CD4-positive, CD25-positive, alpha-beta regulatory T cell (primary cell): ENCODE measurements at regions not wholly inside any gene's neighbourhood (a gene's known extent, or its start where the extent isn't known, plus 50 kb on each side); places are given as distances from the start of the nearest gene placed in this dataset.
A peak's percentile ranks its signal among the peaks of the same experiment; 100 is the strongest.
"Not testable (repeated sequence)": the region's sequence is repeated elsewhere in the genome, so short reads cannot be mapped to it uniquely, and the experiment has no call there.

Experiments used
- ATAC-seq, 2 donors: fragments of 150-1000 bp; cut with Tn5 transposase; one replicate each; pipeline ENCODE4 v1.10.0; 2021; ENCODE audit warnings: low read depth in 2 of 2, moderate number of reproducible peaks in 2 of 2, moderate library complexity in 1 of 2
- DNase-seq, 3 donors: peaks; one replicate each; pipeline versions ENCODE4 v3.0.0 to v3.0.0-alpha.2; 2012 to 2022; ENCODE audit warnings: mixed read lengths in 1 of 3
- H3K27ac ChIP-seq: one replicate; pipeline ENCODE4 v1.7.0; 2013; ENCODE audit warnings: mild to moderate bottlenecking, low read length; ENCODE audit not compliant: insufficient read depth, poor library complexity, severe bottlenecking
- H3K27me3 ChIP-seq: one replicate; pipeline ENCODE4 v1.7.0; 2013; ENCODE audit warnings: low read length; ENCODE audit not compliant: control insufficient read depth, insufficient read depth
- H3K36me3 ChIP-seq: one replicate; pipeline ENCODE4 v1.7.0; 2013; ENCODE audit warnings: mild to moderate bottlenecking, low read length, moderate library complexity; ENCODE audit not compliant: control insufficient read depth, insufficient read depth
- H3K4me1 ChIP-seq: 2 replicates; pipeline ENCODE4 v1.7.0; 2013; ENCODE audit warnings: mild to moderate bottlenecking, low read length; ENCODE audit not compliant: insufficient read depth, control insufficient read depth, poor library complexity, severe bottlenecking
- H3K4me3 ChIP-seq: one replicate; pipeline ENCODE4 v1.7.0; 2013; ENCODE audit warnings: low read depth, mild to moderate bottlenecking, low read length, moderate library complexity
- H3K9me3 ChIP-seq, 2 experiments: 1 replicate in 1 of 2; 2 replicates in 1 of 2; pipeline ENCODE4 v1.7.0; 2013; ENCODE audit warnings: low read length in 2 of 2, mild to moderate bottlenecking in 1 of 2, moderate library complexity in 1 of 2; ENCODE audit not compliant: control insufficient read depth in 2 of 2
- H3K27ac Mint-ChIP-seq, 3 donors: one replicate each; pipeline ENCODE4 v1.8.0; 2020 to 2022; ENCODE audit warnings: mild to moderate bottlenecking in 3 of 3, mixed read lengths in 3 of 3, moderate library complexity in 2 of 3
- H3K27me3 Mint-ChIP-seq: one replicate; pipeline ENCODE4 v1.8.0; 2022; ENCODE audit warnings: mild to moderate bottlenecking, mixed read lengths
- H3K36me3 Mint-ChIP-seq: one replicate; pipeline ENCODE4 v1.8.0; 2020; ENCODE audit warnings: mixed read lengths
- H3K4me1 Mint-ChIP-seq, 4 donors: one replicate each; pipeline ENCODE4 v1.8.0; 2020 to 2022; ENCODE audit warnings: mixed read lengths in 4 of 4, mild to moderate bottlenecking in 1 of 4
- H3K4me3 Mint-ChIP-seq, 4 donors: one replicate each; pipeline ENCODE4 v1.8.0; 2020 to 2022; ENCODE audit warnings: mild to moderate bottlenecking in 4 of 4, mixed read lengths in 4 of 4, moderate library complexity in 3 of 4
- H3K9me3 Mint-ChIP-seq, 7 donors: one replicate each; pipeline ENCODE4 v1.8.0; 2020 to 2022; ENCODE audit warnings: mixed read lengths in 7 of 7, mild to moderate bottlenecking in 3 of 7, moderate library complexity in 2 of 7

GRCh38 chr6:27593861-27594260 is 121.0 kb upstream of the ZNF184 start:
- peak overlapping the region in 1 of 4 donors; percentile 51 for H3K4me3 Mint-ChIP-seq
- peaks cover 56% of the 10 kb centered on the region for H3K27me3 Mint-ChIP-seq
- H3K36me3 Mint-ChIP-seq: no peaks in the 10 kb centered on the region
- Histone ChIP-seq H3K4me1 (peaks cover 14% of the 10 kb centered on the region), H3K4me3 (no peak overlapping the region), H3K27ac (no peak overlapping the region), H3K27me3 (peaks cover 52% of the 10 kb centered on the region), H3K36me3 (no peaks in the 10 kb centered on the region), H3K9me3 (peaks cover 0 to 2% of the 10 kb centered on the region in 2 experiments)
- DNase-seq (no peak), ATAC-seq (no peak)
- peaks cover 0 to 3% (median 0%) of the 10 kb centered on the region in 7 donors for H3K9me3 Mint-ChIP-seq
- no peak overlapping the region for H3K27ac Mint-ChIP-seq
- peaks cover 0 to 4% (median 0%) of the 10 kb centered on the region in 4 donors for H3K4me1 Mint-ChIP-seq

- Histone ChIP-seq H3K4me1 (peaks cover 14% of the 10 kb centered on the region), H3K36me3 (no peaks in the 10 kb centered on the region), H3K9me3 (peaks cover 0 to 2% of the 10 kb centered on the region in 2 experiments), H3K27me3 (peaks cover 55% of the 10 kb centered on the region), H3K27ac (no peak overlapping the region), H3K4me3 (peak overlapping the region; percentile 56)
- DNase-seq (no peak), ATAC-seq (no peak)
- Mint-ChIP-seq H3K4me3 (no peak overlapping the region), H3K9me3 (peaks cover 0 to 3% (median 0%) of the 10 kb centered on the region in 7 donors), H3K27me3 (peaks cover 56% of the 10 kb centered on the region), H3K27ac (no peak overlapping the region), H3K4me1 (peaks cover 0 to 4% (median 0%) of the 10 kb centered on the region in 4 donors), H3K36me3 (no peaks in the 10 kb centered on the region)
Measured at GRCh38 chr6:27593200-27593818, 120.4 kb upstream of the ZNF184 start.

GRCh38 chr6:27592481-27593199 is 119.7 kb upstream of the ZNF184 start:
- Mint-ChIP-seq H3K36me3 (no peaks in the 10 kb centered on the region), H3K27me3 (peaks cover 53% of the 10 kb centered on the region), H3K9me3 (peaks cover 0 to 2% (median 0%) of the 10 kb centered on the region in 7 donors), H3K4me1 (peaks cover 0 to 4% (median 0%) of the 10 kb centered on the region in 4 donors), H3K4me3 (no peak overlapping the region), H3K27ac (no peak overlapping the region)
- H3K27ac ChIP-seq: no peak overlapping the region
- H3K36me3 ChIP-seq: no peaks in the 10 kb centered on the region
- peak overlapping the region; percentile 56 for H3K4me3 ChIP-seq
- H3K4me1 ChIP-seq: peaks cover 14% of the 10 kb centered on the region
- no peak for ATAC-seq
- H3K27me3 ChIP-seq: peaks cover 49% of the 10 kb centered on the region
- peaks cover 0 to 2% of the 10 kb centered on the region in 2 experiments for H3K9me3 ChIP-seq
- peak in 2 of 3 donors; percentile 25 to 64 for DNase-seq

DNA sequence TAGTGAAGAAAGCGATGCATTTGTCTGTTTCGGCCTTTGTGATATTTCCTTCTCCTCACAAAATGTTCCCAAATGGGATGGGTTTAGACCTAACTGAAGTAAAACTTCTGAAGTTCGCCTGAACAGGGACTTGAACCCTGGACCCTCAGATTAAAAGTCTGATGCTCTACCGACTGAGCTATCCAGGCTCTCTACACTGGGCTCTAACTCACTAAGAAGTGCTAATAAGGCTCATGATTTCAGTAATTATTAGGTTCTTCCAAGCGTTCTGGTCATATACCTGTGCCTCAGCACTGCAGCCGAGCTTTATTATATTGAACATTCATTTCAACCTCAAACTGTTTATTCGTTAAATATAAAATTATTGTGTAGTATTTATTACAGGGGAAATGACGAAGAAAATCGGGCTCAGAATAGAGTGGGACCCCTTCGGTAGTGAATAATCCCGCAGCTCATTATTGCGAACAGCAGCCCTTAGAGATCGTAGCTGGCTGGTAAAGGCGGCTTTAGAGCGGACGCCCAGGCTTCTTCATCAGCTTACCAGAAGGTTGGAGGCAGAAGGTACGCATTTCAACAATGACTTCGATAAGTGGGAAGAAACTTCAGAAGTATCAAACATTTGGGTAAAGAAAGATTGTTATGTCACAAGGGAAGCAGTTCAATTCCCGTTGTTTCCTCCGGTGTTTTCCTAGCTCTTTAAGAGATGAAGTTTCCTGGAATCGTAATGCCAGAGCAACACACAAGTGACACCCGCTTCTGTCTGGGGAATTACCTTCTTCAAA is 119.0 kb upstream of the ZNF184 start:
- Mint-ChIP-seq H3K9me3 (peaks cover 0 to 2% (median 0%) of the 10 kb centered on the region in 7 donors), H3K36me3 (no peaks in the 10 kb centered on the region), H3K27me3 (peaks cover 53% of the 10 kb centered on the region), H3K27ac (no peak overlapping the region), H3K4me1 (peaks cover 0 to 4% (median 0%) of the 10 kb centered on the region in 4 donors), H3K4me3 (no peak overlapping the region)
- Histone ChIP-seq H3K9me3 (peaks cover 0 to 2% of the 10 kb centered on the region in 2 experiments), H3K27ac (no peak overlapping the region), H3K4me3 (peak overlapping the region; percentile 56), H3K27me3 (peaks cover 46% of the 10 kb centered on the region), H3K36me3 (no peaks in the 10 kb centered on the region), H3K4me1 (peaks cover 14% of the 10 kb centered on the region)
- ATAC-seq: no peak
- no peak for DNase-seq

- H3K4me3 ChIP-seq, H3K27ac Mint-ChIP-seq, ATAC-seq, H3K27ac ChIP-seq, H3K9me3 Mint-ChIP-seq, H3K4me1 Mint-ChIP-seq, H3K36me3 ChIP-seq, H3K9me3 ChIP-seq, H3K4me1 ChIP-seq, DNase-seq, H3K36me3 Mint-ChIP-seq, H3K4me3 Mint-ChIP-seq: not testable (repeated sequence)
- H3K27me3 ChIP-seq: peaks cover 49% of the 10 kb centered on the region
- peaks cover 73% of the 10 kb centered on the region for H3K27me3 Mint-ChIP-seq
Measured at GRCh38 chr6:27585316-27585715, 112.4 kb upstream of the ZNF184 start.

- Mint-ChIP-seq H3K4me1 (peaks cover 0 to 6% (median 0%) of the 10 kb centered on the region in 4 donors), H3K36me3 (no peaks in the 10 kb centered on the region), H3K9me3 (peaks cover 0 to 9% (median 0%) of the 10 kb centered on the region in 7 donors), H3K27ac (no peak overlapping the region), H3K4me3 (no peak overlapping the region), H3K27me3 (peaks cover 69% of the 10 kb centered on the region)
- DNase-seq: no peak
- no peak for ATAC-seq
- Histone ChIP-seq H3K36me3 (no peaks in the 10 kb centered on the region), H3K9me3 (no peaks in the 10 kb centered on the region), H3K4me3 (no peak overlapping the region), H3K27ac (no peak overlapping the region), H3K4me1 (no peaks in the 10 kb centered on the region), H3K27me3 (peaks cover 50% of the 10 kb centered on the region)
Measured at GRCh38 chr6:27584326-27584725, 111.4 kb upstream of the ZNF184 start.

DNA sequence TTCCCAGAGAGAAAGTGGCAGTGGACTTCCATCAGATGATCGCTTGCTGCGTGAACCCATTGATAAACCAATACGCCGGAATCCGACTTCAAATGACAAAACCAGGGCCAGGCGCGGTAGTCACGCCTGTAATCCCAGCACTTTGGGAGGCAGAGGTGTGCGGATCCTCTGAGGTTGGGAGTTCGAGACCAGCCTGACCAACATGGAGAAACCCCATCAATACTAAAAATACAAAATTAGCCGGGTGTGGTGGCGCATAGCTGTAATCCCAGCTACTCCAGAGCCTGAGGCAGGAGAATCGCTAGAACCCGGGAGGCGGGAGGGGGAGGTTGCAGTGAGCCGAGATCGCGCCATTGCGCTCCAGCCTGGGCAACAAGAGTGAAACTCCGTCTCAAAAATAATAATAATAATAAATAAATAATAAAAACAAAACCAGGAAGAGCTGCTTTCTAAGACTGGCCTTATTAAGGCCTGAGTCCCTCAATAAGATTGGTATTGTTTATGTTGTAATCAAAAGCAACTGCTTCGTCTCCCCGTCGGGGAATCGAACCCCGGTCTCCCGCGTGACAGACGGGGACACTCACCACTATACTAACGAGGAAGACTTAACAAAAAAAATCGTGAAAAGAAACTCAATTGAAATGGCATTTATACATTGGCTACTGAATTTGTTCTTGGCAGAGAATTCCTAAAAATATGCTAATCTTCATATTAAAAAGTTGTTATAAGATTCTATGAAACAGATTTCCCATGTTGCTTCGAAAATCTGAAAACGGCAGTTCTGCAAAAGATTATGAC is 110.2 kb upstream of the ZNF184 start:
- DNase-seq (peak in 1 of 3 donors; percentile 50), ATAC-seq (no peak)
- Mint-ChIP-seq H3K27me3 (peaks cover 60% of the 10 kb centered on the region), H3K27ac (no peak overlapping the region), H3K4me3 (no peak overlapping the region), H3K4me1 (peaks cover 0 to 6% (median 0%) of the 10 kb centered on the region in 4 donors), H3K36me3 (no peaks in the 10 kb centered on the region), H3K9me3 (peaks cover 0 to 9% (median under 1%) of the 10 kb centered on the region in 7 donors)
- Histone ChIP-seq H3K27ac (no peak overlapping the region), H3K4me3 (no peak overlapping the region), H3K36me3 (no peaks in the 10 kb centered on the region), H3K4me1 (no peaks in the 10 kb centered on the region), H3K9me3 (no peaks in the 10 kb centered on the region), H3K27me3 (peaks cover 47% of the 10 kb centered on the region)
